WTC11 (cell line): ENCODE measurements at regions not wholly inside any gene's neighbourhood (a gene's known extent, or its start where the extent isn't known, plus 50 kb on each side); places are given as distances from the start of the nearest gene placed in this dataset.

Source experiments
- ATAC-seq: fragments of 200-7000 bp; cut with Tn5 transposase; 2 replicates; pipeline ENCODE4 v1.10.0; 2021; ENCODE audit warnings: mild to moderate bottlenecking, moderate library complexity
- CTCF ChIA-PET: fragments of 300-600 bp; sonication (Branson Sonifier 250); formaldehyde crosslinking; loops from one replicate; lab custom pipeline; 2021; ENCODE audit warnings: antibody characterized with exemption; lab: Charles Lee
- POLR2A ChIA-PET: fragments of 350-600 bp; sonication (Branson Sonifier 250); formaldehyde crosslinking; loops from one replicate; lab custom pipeline; 2021; ENCODE audit warnings: antibody characterized with exemption; lab: Charles Lee
- DNase-seq: peaks from one replicate; pipeline ENCODE4 v3.0.0; 2021; ENCODE audit warnings: low spot score
- H3K27ac Mint-ChIP-seq: 2 replicates; pipeline ENCODE4 v1.8.0; 2021; ENCODE audit warnings: mixed read lengths
- H3K27me3 Mint-ChIP-seq: 2 replicates; pipeline ENCODE4 v1.8.0; 2021; ENCODE audit warnings: low read depth, mild to moderate bottlenecking, moderate library complexity, mixed read lengths
- H3K36me3 Mint-ChIP-seq: 2 replicates; pipeline ENCODE4 v1.8.0; 2021; ENCODE audit warnings: mixed read lengths
- H3K4me1 Mint-ChIP-seq: 2 replicates; pipeline ENCODE4 v1.8.0; 2022; ENCODE audit warnings: mixed read lengths
- H3K4me3 Mint-ChIP-seq: 2 replicates; pipeline ENCODE4 v1.8.0; 2021; ENCODE audit warnings: mild to moderate bottlenecking, moderate library complexity, mixed read lengths
- H3K9me3 Mint-ChIP-seq: 2 replicates; pipeline ENCODE4 v1.8.0; 2021; ENCODE audit warnings: mixed read lengths
- CREB1 ChIP-seq: sonication (generic); formaldehyde crosslinking; IDR thresholded peaks from 2 replicates; pipeline ENCODE4 v1.8.0; 2023; ENCODE audit warnings: mild to moderate bottlenecking, missing genetic modification reagents
- ESRRA ChIP-seq: sonication (generic); formaldehyde crosslinking; IDR thresholded peaks from 2 replicates; pipeline ENCODE4 v1.8.1; 2022; ENCODE audit warnings: mild to moderate bottlenecking, missing genetic modification reagents, borderline replicate concordance
- FOXP1 ChIP-seq: sonication (generic); formaldehyde crosslinking; IDR thresholded peaks from 2 replicates; pipeline ENCODE4 v1.8.0; 2022; ENCODE audit warnings: missing genetic modification reagents, mild to moderate bottlenecking, moderate library complexity, borderline replicate concordance
- MXD4 ChIP-seq: fragments of 250-450 bp; sonication (Bioruptor Pico); IDR thresholded peaks from 2 replicates; pipeline ENCODE4 v1.8.0; 2021; ENCODE audit warnings: mild to moderate bottlenecking, moderate library complexity, borderline replicate concordance
- MYBL2 ChIP-seq: sonication (generic); formaldehyde crosslinking; IDR thresholded peaks from 2 replicates; pipeline ENCODE4 v1.8.1; 2023; ENCODE audit warnings: mild to moderate bottlenecking, moderate library complexity, missing genetic modification reagents
- NFATC4 ChIP-seq: fragments of 250-450 bp; sonication (Bioruptor Pico); IDR thresholded peaks from 2 replicates; pipeline ENCODE4 v1.9.0; 2021; ENCODE audit warnings: mild to moderate bottlenecking
- NFE2L1 ChIP-seq: sonication (generic); formaldehyde crosslinking; IDR thresholded peaks from 2 replicates; pipeline ENCODE4 v1.8.1; 2023; ENCODE audit warnings: missing genetic modification reagents
- NR1H2 ChIP-seq: sonication (generic); formaldehyde crosslinking; IDR thresholded peaks from 2 replicates; pipeline ENCODE4 v1.9.0; 2021; ENCODE audit warnings: mild to moderate bottlenecking, moderate library complexity, missing genetic modification reagents
- RELA ChIP-seq: sonication (generic); formaldehyde crosslinking; IDR thresholded peaks from 2 replicates; pipeline ENCODE4 v1.8.1; 2022; ENCODE audit warnings: missing genetic modification reagents, mild to moderate bottlenecking, borderline replicate concordance
- SP1 ChIP-seq: sonication (generic); formaldehyde crosslinking; conservative IDR thresholded peaks from 2 replicates; pipeline ENCODE4 v1.8.1; 2022; ENCODE audit warnings: missing genetic modification reagents
- TEAD4 ChIP-seq: sonication (generic); formaldehyde crosslinking; IDR thresholded peaks from 2 replicates; pipeline ENCODE4 v1.8.0; 2022; ENCODE audit warnings: mild to moderate bottlenecking, missing genetic modification reagents
- ZBTB21 ChIP-seq: sonication (generic); formaldehyde crosslinking; IDR thresholded peaks from 2 replicates; pipeline ENCODE4 v1.8.1; 2023; ENCODE audit warnings: mild to moderate bottlenecking, missing genetic modification reagents, borderline replicate concordance
- ZNF121 ChIP-seq: sonication (generic); formaldehyde crosslinking; IDR thresholded peaks from 2 replicates; pipeline ENCODE4 v1.8.0; 2023; ENCODE audit warnings: missing genetic modification reagents
- ZNF396 ChIP-seq: fragments of 250-450 bp; sonication (Bioruptor Pico); IDR thresholded peaks from 2 replicates; pipeline ENCODE4 v1.8.0; 2021; ENCODE audit warnings: mild to moderate bottlenecking, moderate library complexity, borderline replicate concordance
- ZNF416 ChIP-seq: fragments of 250-450 bp; sonication (Bioruptor Pico); IDR thresholded peaks from 2 replicates; pipeline ENCODE4 v1.9.0; 2021; ENCODE audit warnings: mild to moderate bottlenecking, inconsistent platforms
- ZNF423 ChIP-seq: fragments of 250-450 bp; sonication (Bioruptor Pico); IDR thresholded peaks from 2 replicates; pipeline ENCODE4 v2.1.2; 2022; ENCODE audit warnings: mild to moderate bottlenecking, moderate library complexity
- TF ChIP-seq, protein P1 (sequence below): sonication (generic); formaldehyde crosslinking; IDR thresholded peaks from 2 replicates; pipeline ENCODE4 v1.8.1; 2022; ENCODE audit warnings: missing genetic modification reagents, borderline replicate concordance
- TF ChIP-seq, protein P2 (sequence below): fragments of 250-450 bp; sonication (Bioruptor Pico); IDR thresholded peaks from 2 replicates; pipeline ENCODE4 v1.8.0; 2021; ENCODE audit warnings: mild to moderate bottlenecking
- TF ChIP-seq, protein P3 (sequence below): fragments of 250-450 bp; sonication (Bioruptor Pico); IDR thresholded peaks from 2 replicates; pipeline ENCODE4 v1.9.0; 2021; ENCODE audit warnings: moderate library complexity, mild to moderate bottlenecking, inconsistent platforms, borderline replicate concordance
- TF ChIP-seq, protein P4 (sequence below): sonication (generic); formaldehyde crosslinking; IDR thresholded peaks from 2 replicates; pipeline ENCODE4 v1.8.1; 2022; ENCODE audit warnings: low read depth, missing genetic modification reagents, borderline replicate concordance
- TF ChIP-seq, protein P5 (sequence below): sonication (generic); formaldehyde crosslinking; IDR thresholded peaks from 2 replicates; pipeline ENCODE4 v1.8.0; 2023; ENCODE audit warnings: missing genetic modification reagents
- TF ChIP-seq, protein P6 (sequence below): sonication (generic); formaldehyde crosslinking; IDR thresholded peaks from 2 replicates; pipeline ENCODE4 v1.8.1; 2022; ENCODE audit warnings: mild to moderate bottlenecking, moderate library complexity, missing genetic modification reagents

DNA sequence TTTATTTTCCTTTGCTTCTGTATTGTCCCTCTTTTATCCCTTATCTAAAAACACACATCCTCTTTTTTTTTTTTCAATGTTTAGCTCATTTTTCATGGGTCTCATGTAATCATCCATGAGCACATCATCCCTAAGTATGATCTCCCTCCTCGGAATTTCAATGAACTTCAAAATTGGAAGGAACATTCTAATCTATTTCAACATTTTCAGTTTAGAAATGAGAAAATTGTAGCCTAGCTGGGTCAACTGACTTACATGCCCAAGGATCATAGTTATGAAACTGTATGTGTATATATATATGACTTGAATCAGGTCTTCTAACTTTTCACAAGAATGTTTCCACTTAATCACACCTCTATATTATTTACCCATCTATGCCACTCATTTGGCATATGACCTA, 77.7 kb downstream of the TUSC1 start:
- ChIA-PET POLR2A (no interaction called here), CTCF (no interaction called here)
- Mint-ChIP-seq H3K27ac (no peak overlapping the region), H3K4me3 (no peak overlapping the region), H3K4me1 (peaks cover 25% of the 10 kb centered on the region), H3K27me3 (peaks cover 8% of the 10 kb centered on the region), H3K9me3 (peaks cover 9% of the 10 kb centered on the region), H3K36me3 (no peaks in the 10 kb centered on the region)
- TF ChIP-seq MXD4 (CRISPR knock-in tag) (no peak), FOXP1 (CRISPR knock-in tag) (no peak), ZNF121 (no peak), NFE2L1 (no peak), SP1 (CRISPR knock-in tag) (no peak)
- TF ChIP-seq, protein P1, sequence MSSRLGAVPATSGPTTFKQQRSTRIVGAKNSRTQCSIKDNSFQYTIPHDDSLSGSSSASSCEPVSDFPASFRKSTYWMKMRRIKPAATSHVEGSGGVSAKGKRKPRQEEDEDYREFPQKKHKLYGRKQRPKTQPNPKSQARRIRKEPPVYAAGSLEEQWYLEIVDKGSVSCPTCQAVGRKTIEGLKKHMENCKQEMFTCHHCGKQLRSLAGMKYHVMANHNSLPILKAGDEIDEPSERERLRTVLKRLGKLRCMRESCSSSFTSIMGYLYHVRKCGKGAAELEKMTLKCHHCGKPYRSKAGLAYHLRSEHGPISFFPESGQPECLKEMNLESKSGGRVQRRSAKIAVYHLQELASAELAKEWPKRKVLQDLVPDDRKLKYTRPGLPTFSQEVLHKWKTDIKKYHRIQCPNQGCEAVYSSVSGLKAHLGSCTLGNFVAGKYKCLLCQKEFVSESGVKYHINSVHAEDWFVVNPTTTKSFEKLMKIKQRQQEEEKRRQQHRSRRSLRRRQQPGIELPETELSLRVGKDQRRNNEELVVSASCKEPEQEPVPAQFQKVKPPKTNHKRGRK (CRISPR knock-in tag), result no peak
- TF ChIP-seq, protein P2, sequence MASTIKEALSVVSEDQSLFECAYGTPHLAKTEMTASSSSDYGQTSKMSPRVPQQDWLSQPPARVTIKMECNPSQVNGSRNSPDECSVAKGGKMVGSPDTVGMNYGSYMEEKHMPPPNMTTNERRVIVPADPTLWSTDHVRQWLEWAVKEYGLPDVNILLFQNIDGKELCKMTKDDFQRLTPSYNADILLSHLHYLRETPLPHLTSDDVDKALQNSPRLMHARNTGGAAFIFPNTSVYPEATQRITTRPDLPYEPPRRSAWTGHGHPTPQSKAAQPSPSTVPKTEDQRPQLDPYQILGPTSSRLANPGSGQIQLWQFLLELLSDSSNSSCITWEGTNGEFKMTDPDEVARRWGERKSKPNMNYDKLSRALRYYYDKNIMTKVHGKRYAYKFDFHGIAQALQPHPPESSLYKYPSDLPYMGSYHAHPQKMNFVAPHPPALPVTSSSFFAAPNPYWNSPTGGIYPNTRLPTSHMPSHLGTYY (CRISPR knock-in tag), result no peak
- TF ChIP-seq, protein P3, sequence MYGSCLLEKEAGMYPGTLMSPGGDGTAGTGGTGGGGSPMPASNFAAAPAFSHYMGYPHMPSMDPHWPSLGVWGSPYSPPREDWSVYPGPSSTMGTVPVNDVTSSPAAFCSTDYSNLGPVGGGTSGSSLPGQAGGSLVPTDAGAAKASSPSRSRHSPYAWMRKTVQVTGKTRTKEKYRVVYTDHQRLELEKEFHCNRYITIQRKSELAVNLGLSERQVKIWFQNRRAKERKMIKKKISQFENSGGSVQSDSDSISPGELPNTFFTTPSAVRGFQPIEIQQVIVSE, result no peak
- no peak for ATAC-seq
- no peak for DNase-seq

DNA sequence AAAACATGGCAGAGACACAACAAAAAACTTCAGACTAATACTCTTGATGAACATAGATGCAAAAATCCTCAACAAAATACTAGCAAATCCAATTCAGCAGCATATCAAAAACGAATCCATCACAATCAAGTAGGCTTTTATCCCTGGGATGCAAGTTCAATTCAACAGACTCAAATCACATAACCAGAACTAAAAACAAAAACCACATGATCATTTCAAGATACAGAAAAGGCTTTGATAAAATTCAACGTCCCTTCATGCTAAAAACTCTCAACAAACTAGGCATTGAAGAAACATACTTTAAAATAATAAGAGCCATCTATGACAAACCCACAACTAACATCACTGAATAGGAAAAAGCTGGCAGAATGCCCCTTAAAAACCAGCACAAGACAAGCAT, 93.6 kb downstream of the TUSC1 start:
- H3K4me1 Mint-ChIP-seq, result no peaks in the 10 kb centered on the region
- CTCF ChIA-PET, result no interaction called here

DNA sequence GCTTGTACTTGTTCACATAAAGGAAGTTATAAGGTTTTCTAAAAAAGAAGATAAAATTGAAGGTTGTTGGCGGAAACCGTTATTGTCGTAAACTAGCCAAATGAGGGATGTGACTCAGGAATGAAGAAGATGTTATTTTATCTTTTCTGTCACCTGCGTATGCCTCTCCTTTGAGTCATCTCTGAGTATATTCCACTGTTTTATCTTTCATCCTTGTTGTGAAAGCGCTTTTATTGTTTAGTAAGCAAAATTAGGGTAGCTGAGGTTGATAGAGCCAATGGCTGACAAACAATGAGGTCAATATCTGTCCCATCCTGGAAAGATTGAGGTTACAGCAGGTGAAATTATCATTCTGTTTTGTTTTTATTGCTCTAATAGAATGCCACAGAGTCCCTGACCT, 105.0 kb downstream of the TUSC1 start:
- no peak overlapping the region for H3K27ac Mint-ChIP-seq
- H3K9me3 Mint-ChIP-seq, result no peaks in the 10 kb centered on the region
- no peaks in the 10 kb centered on the region for H3K27me3 Mint-ChIP-seq
- ATAC-seq, result no peak
- ChIA-PET POLR2A (no interaction called here), CTCF (no interaction called here)
- H3K36me3 Mint-ChIP-seq, result no peaks in the 10 kb centered on the region
- no peak for DNase-seq
- H3K4me3 Mint-ChIP-seq, result no peak overlapping the region
- H3K4me1 Mint-ChIP-seq, result peaks cover 6% of the 10 kb centered on the region; the same call in 1 of the 2 replicates
- no peak for TF ChIP-seq RELA
- TF ChIP-seq ESRRA (CRISPR knock-in tag), result no peak
- TF ChIP-seq, protein P4, sequence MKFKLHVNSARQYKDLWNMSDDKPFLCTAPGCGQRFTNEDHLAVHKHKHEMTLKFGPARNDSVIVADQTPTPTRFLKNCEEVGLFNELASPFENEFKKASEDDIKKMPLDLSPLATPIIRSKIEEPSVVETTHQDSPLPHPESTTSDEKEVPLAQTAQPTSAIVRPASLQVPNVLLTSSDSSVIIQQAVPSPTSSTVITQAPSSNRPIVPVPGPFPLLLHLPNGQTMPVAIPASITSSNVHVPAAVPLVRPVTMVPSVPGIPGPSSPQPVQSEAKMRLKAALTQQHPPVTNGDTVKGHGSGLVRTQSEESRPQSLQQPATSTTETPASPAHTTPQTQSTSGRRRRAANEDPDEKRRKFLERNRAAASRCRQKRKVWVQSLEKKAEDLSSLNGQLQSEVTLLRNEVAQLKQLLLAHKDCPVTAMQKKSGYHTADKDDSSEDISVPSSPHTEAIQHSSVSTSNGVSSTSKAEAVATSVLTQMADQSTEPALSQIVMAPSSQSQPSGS (CRISPR knock-in tag), result no peak
- TF ChIP-seq MYBL2, result no peak
- TF ChIP-seq ZNF396, result no peak
- no peak for TF ChIP-seq ZNF121
- no peak for TF ChIP-seq ZNF416 (CRISPR knock-in tag)
- TF ChIP-seq, protein P5, sequence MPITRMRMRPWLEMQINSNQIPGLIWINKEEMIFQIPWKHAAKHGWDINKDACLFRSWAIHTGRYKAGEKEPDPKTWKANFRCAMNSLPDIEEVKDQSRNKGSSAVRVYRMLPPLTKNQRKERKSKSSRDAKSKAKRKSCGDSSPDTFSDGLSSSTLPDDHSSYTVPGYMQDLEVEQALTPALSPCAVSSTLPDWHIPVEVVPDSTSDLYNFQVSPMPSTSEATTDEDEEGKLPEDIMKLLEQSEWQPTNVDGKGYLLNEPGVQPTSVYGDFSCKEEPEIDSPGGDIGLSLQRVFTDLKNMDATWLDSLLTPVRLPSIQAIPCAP, result no peak
- TF ChIP-seq NR1H2, result no peak
- TF ChIP-seq, protein P1 (CRISPR knock-in tag), result no peak
- no peak for TF ChIP-seq NFATC4
- no peak for TF ChIP-seq CREB1 (CRISPR knock-in tag)
- no peak for TF ChIP-seq ZNF423 (CRISPR knock-in tag)
- no peak for TF ChIP-seq TEAD4 (CRISPR knock-in tag)

More for the DNA sequence above, 93.6 kb downstream of the TUSC1 start:
- H3K27ac Mint-ChIP-seq, result no peak overlapping the region
- no peak for DNase-seq
- no peak for ATAC-seq
- no peak for TF ChIP-seq ZBTB21 (CRISPR knock-in tag)
- TF ChIP-seq, protein P6, sequence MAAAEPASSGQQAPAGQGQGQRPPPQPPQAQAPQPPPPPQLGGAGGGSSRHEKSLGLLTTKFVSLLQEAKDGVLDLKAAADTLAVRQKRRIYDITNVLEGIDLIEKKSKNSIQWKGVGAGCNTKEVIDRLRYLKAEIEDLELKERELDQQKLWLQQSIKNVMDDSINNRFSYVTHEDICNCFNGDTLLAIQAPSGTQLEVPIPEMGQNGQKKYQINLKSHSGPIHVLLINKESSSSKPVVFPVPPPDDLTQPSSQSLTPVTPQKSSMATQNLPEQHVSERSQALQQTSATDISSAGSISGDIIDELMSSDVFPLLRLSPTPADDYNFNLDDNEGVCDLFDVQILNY (CRISPR knock-in tag), result no peak
- TF ChIP-seq ZNF423 (CRISPR knock-in tag), result no peak
- peaks cover 14% of the 10 kb centered on the region for H3K36me3 Mint-ChIP-seq
- no peak overlapping the region for H3K4me3 Mint-ChIP-seq
- peaks cover 25% of the 10 kb centered on the region for H3K9me3 Mint-ChIP-seq
- no peaks in the 10 kb centered on the region for H3K27me3 Mint-ChIP-seq
- POLR2A ChIA-PET, result no interaction called here
